ENCODE measurements at regions not wholly inside any gene's neighbourhood (a gene's known extent, or its start where the extent isn't known, plus 50 kb on each side); places are given as distances from the start of the nearest gene placed in this dataset.

DNA sequence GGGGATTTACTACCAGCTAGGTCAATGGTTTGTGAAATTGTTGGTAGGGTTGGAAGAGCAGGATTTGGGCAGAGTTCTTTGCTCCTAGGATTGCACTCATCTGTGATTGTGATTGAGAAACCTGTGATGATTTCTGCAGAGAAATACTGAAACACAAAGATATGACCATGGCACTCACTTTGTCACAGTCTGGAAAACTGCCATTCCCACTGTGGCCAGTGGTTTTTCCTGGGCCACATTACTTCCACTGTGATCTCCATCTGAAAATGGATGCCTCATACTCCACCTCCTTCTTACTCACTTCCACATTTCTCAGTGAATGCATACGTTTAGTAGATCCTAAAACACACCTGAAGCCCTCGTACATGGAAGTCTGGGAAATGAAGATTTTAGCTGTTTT is 593.2 kb downstream of the LMO7 start:
- Mint-ChIP-seq H3K4me3 (ENCODE audit: low read depth) (no peak overlapping the region), H3K9me3 (ENCODE audit: low read depth) (no peaks in the 10 kb centered on the region), H3K27me3 (no peaks in the 10 kb centered on the region), H3K27ac (no peak overlapping the region), H3K4me1 (ENCODE audit: low read depth) (peaks cover 2% of the 10 kb centered on the region), H3K36me3 (ENCODE audit: insufficient read depth) (no peaks in the 10 kb centered on the region)
- TF ChIP-seq, protein P1, sequence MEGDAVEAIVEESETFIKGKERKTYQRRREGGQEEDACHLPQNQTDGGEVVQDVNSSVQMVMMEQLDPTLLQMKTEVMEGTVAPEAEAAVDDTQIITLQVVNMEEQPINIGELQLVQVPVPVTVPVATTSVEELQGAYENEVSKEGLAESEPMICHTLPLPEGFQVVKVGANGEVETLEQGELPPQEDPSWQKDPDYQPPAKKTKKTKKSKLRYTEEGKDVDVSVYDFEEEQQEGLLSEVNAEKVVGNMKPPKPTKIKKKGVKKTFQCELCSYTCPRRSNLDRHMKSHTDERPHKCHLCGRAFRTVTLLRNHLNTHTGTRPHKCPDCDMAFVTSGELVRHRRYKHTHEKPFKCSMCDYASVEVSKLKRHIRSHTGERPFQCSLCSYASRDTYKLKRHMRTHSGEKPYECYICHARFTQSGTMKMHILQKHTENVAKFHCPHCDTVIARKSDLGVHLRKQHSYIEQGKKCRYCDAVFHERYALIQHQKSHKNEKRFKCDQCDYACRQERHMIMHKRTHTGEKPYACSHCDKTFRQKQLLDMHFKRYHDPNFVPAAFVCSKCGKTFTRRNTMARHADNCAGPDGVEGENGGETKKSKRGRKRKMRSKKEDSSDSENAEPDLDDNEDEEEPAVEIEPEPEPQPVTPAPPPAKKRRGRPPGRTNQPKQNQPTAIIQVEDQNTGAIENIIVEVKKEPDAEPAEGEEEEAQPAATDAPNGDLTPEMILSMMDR (IDR thresholded peaks at IDR 0.05; ENCODE audit: unreplicated experiment) = no peak
- no peak for DNase-seq (ENCODE audit: low spot score, unreplicated experiment)

DNA sequence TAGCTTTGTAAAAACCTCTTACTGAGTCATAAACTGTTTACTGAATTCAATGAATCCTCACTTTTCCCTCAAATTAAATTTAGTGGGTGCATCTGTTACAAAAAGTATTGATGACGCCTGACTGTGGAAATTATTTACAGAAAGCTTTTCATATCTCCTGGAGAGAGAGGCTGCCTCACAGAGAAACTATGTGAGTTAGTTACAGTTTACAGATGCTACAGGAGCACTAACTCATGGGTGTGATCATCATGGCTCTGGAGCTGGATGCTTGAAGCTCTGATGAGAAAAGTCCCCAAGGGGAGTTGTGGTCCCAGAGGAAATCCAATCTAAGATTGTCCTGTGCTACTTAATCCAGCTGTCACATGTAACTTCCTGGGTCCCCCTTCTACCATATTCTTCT is 590.8 kb downstream of the LMO7 start:
- Mint-ChIP-seq H3K27ac (no peak overlapping the region), H3K36me3 (ENCODE audit: insufficient read depth) (no peaks in the 10 kb centered on the region), H3K4me1 (ENCODE audit: low read depth) (peaks cover 2% of the 10 kb centered on the region), H3K4me3 (ENCODE audit: low read depth) (no peak overlapping the region), H3K27me3 (no peaks in the 10 kb centered on the region), H3K9me3 (ENCODE audit: low read depth) (no peaks in the 10 kb centered on the region)
- TF ChIP-seq, protein P1 (IDR thresholded peaks at IDR 0.05; ENCODE audit: unreplicated experiment) = no peak
- DNase-seq (ENCODE audit: low spot score, unreplicated experiment) = no peak

DNA sequence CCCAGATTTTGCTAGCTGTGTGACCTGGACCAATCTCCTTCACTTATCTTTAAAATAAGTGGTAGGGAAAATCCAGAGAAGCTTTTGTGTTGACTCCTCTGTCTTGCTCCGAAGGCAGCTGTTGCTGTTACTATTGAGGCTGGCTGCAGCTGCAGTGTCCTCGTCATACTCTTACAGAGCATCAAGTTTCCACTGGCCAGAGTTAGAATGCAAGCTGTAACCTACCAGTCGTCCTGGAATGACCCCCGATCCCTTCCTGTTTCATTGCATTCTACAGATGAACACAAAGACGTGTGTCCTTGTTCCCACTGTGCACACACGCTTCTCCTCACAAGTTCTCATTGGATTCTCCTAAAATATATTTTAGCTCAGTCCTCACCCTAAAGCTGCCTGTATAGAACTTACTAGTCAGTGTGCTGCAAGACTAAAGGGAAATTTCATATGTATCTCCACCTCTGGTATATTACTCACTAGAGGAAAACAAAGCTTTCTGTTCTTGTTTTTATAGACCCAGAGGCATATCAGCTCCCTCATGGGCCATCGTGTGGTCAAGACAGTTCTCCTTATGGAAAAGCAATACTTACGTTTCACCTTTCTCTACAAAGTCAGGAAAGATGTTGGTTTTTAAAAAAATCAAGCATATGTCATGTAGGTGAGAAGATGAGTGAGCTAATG is 589.8 kb downstream of the LMO7 start:
- no peaks in the 10 kb centered on the region for H3K27me3 Mint-ChIP-seq
- TF ChIP-seq, protein P1 (IDR thresholded peaks at IDR 0.05; ENCODE audit: unreplicated experiment) = no peak
- no peak overlapping the region for H3K4me3 Mint-ChIP-seq (ENCODE audit: low read depth)
- no peaks in the 10 kb centered on the region for H3K9me3 Mint-ChIP-seq (ENCODE audit: low read depth)
- no peaks in the 10 kb centered on the region for H3K36me3 Mint-ChIP-seq (ENCODE audit: insufficient read depth)
- H3K4me1 Mint-ChIP-seq (ENCODE audit: low read depth) = peaks cover 2% of the 10 kb centered on the region
- DNase-seq (ENCODE audit: low spot score, unreplicated experiment) = no peak
- H3K27ac Mint-ChIP-seq = no peak overlapping the region

- H3K9me3 Mint-ChIP-seq (ENCODE audit: low read depth) = no peaks in the 10 kb centered on the region
- TF ChIP-seq, protein P1 (IDR thresholded peaks at IDR 0.05; ENCODE audit: unreplicated experiment) = no peak
- H3K4me3 Mint-ChIP-seq (ENCODE audit: low read depth) = no peak overlapping the region
- H3K36me3 Mint-ChIP-seq (ENCODE audit: insufficient read depth) = no peaks in the 10 kb centered on the region
- no peaks in the 10 kb centered on the region for H3K27me3 Mint-ChIP-seq
- H3K4me1 Mint-ChIP-seq (ENCODE audit: low read depth) = peaks cover 2% of the 10 kb centered on the region
- no peak for DNase-seq (ENCODE audit: low spot score, unreplicated experiment)
- no peak overlapping the region for H3K27ac Mint-ChIP-seq
These were observed 587.9 kb downstream of the LMO7 start for GRCh38 chr13:76223999-76224398.

DNA sequence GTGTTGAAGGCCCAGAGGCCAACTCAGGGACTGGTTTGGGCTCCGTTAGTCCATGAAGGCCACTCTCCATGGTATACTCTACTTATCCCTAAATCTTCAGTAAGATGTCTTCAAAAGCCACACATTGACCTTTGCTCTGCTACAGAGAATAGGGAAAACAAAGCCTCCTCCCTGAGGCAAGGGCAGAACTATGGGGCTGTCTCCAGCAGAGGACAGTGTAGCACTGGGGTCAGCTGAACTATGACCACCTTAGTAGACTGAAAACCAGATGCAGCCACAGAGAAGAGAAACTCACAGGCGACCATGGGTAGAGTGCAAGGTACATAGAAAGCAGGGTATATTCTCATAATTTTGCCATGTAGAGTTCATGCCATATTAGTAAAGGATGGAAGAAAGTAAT is 587.4 kb downstream of the LMO7 start:
- DNase-seq (ENCODE audit: low spot score, unreplicated experiment) = no peak
- TF ChIP-seq, protein P1 (IDR thresholded peaks at IDR 0.05; ENCODE audit: unreplicated experiment) = no peak
- Mint-ChIP-seq H3K4me3 (ENCODE audit: low read depth) (no peak overlapping the region), H3K27ac (no peak overlapping the region), H3K9me3 (ENCODE audit: low read depth) (no peaks in the 10 kb centered on the region), H3K4me1 (ENCODE audit: low read depth) (peaks cover 2% of the 10 kb centered on the region), H3K27me3 (no peaks in the 10 kb centered on the region), H3K36me3 (ENCODE audit: insufficient read depth) (no peaks in the 10 kb centered on the region)
